BJ (cell line): ENCODE measurements at regions not wholly inside any gene's neighbourhood (a gene's known extent, or its start where the extent isn't known, plus 50 kb on each side); places are given as distances from the start of the nearest gene placed in this dataset.
A peak's percentile ranks its signal among the peaks of the same experiment; 100 is the strongest.

Experiments
- CTCF ChIA-PET: fragments of 350-600 bp; formaldehyde crosslinking; extraction: SDS; loops from one replicate; lab custom pipeline; 2021; ENCODE audit warnings: antibody characterized with exemption, inconsistent platforms; lab: Yijun Ruan, JAX
- POLR2A ChIA-PET: fragments of 300-600 bp; sonication (Branson Sonifier 250); formaldehyde crosslinking; extraction: SDS; loops from one replicate; lab custom pipeline; 2021; ENCODE audit warnings: antibody characterized with exemption; lab: Charles Lee
- DNase-seq: peaks from one replicate; pipeline ENCODE4 v3.0.0-alpha.2; 2011; ENCODE audit warnings: low read depth
- H3K27me3 ChIP-seq: 2 replicates; pipeline ENCODE4 v1.6.0; 2011; ENCODE audit warnings: low read length; ENCODE audit not compliant: control insufficient read depth, insufficient read depth
- H3K36me3 ChIP-seq: 2 replicates; pipeline ENCODE4 v1.5.1; 2011; ENCODE audit warnings: low read length; ENCODE audit not compliant: control insufficient read depth, insufficient read depth
- H3K4me3 ChIP-seq: 2 replicates; pipeline ENCODE4 v1.5.1; 2011; ENCODE audit warnings: low read depth, mild to moderate bottlenecking, control low read depth, low read length
- CTCF ChIP-seq: IDR thresholded peaks from 2 replicates; pipeline ENCODE4 v1.5.1; 2011; ENCODE audit warnings: low read depth, mild to moderate bottlenecking, control low read depth, inconsistent platforms, low read length, moderate library complexity; ENCODE audit not compliant: insufficient read depth

- peak; percentile 94 for DNase-seq
- Histone ChIP-seq H3K4me3 (no peak overlapping the region), H3K27me3 (peaks cover 10% of the 10 kb centered on the region), H3K36me3 (no peaks in the 10 kb centered on the region)
- ChIA-PET POLR2A (interaction anchor here (0.6 to 1.0 kb wide), 3 partner anchors 11 to 839 kb away, joined by 3 to 7 read pairs (median 5); no protein-coding TSS in a partner anchor), CTCF (interaction anchor here (0.6 to 3.9 kb wide), 6 partner anchors 10 to 542 kb away, joined by 3 to 18 read pairs (median 8); no protein-coding TSS in a partner anchor)
- TF ChIP-seq CTCF = no peak
Measured at GRCh38 chr9:121556580-121556979, 56.9 kb upstream of the GGTA1 start.

GRCh38 chr9:121557581-121558447 is 58.2 kb upstream of the GGTA1 start:
- no peak for TF ChIP-seq CTCF
- peak; percentile 78 for DNase-seq
- ChIA-PET CTCF (interaction anchor here (0.8 to 3.9 kb wide), 7 partner anchors 10 to 541 kb away, joined by 3 to 18 read pairs (median 5); no protein-coding TSS in a partner anchor), POLR2A (interaction anchor here (0.6 to 1.0 kb wide), 2 partner anchors 41 to 815 kb away, joined by 3 to 5 read pairs; no protein-coding TSS in a partner anchor)
- H3K36me3 ChIP-seq = no peaks in the 10 kb centered on the region
- H3K4me3 ChIP-seq = no peak overlapping the region
- H3K27me3 ChIP-seq = peaks cover 3% of the 10 kb centered on the region

GRCh38 chr9:121558473-121558872 is 58.8 kb upstream of the GGTA1 start:
- ChIA-PET POLR2A (no interaction called here), CTCF (interaction anchor here (0.8 to 3.9 kb wide), 3 partner anchors 9 to 126 kb away, joined by 3 to 18 read pairs (median 4); no protein-coding TSS in a partner anchor)
- no peak overlapping the region for H3K4me3 ChIP-seq
- H3K36me3 ChIP-seq = no peaks in the 10 kb centered on the region
- H3K27me3 ChIP-seq = peaks cover 3% of the 10 kb centered on the region
- TF ChIP-seq CTCF = no peak
- DNase-seq = no peak

- CTCF ChIA-PET = interaction anchor here (0.5 to 2.3 kb wide), 4 partner anchors 9 to 587 kb away, joined by 3 to 11 read pairs (median 4); no protein-coding TSS in a partner anchor
- peak; percentile 42 for DNase-seq
- no peak overlapping the region for H3K4me3 ChIP-seq
- no peaks in the 10 kb centered on the region for H3K36me3 ChIP-seq
- peaks cover 3% of the 10 kb centered on the region for H3K27me3 ChIP-seq
- TF ChIP-seq CTCF = no peak
- POLR2A ChIA-PET = no interaction called here
Measured at GRCh38 chr9:121559183-121559582, 59.5 kb upstream of the GGTA1 start.

GRCh38 chr9:121560921-121561320 is 61.3 kb upstream of the GGTA1 start:
- H3K27me3 ChIP-seq = no peaks in the 10 kb centered on the region
- H3K36me3 ChIP-seq = no peaks in the 10 kb centered on the region
- no peak for TF ChIP-seq CTCF
- ChIA-PET POLR2A (no interaction called here), CTCF (interaction anchor here (1.0 to 2.3 kb wide), 6 partner anchors 10 to 37 kb away, joined by 3 to 11 read pairs (median 5); no protein-coding TSS in a partner anchor)
- no peak for DNase-seq
- no peak overlapping the region for H3K4me3 ChIP-seq
